Lower leg skin (tissue), 4 donors: ENCODE measurements at regions not wholly inside any gene's neighbourhood (a gene's known extent, or its start where the extent isn't known, plus 50 kb on each side); places are given as distances from the start of the nearest gene placed in this dataset.

Experiments used
- DNase-seq, 2 donors: peaks; one replicate each; pipeline ENCODE4 v3.0.0-alpha.2; 2019; ENCODE audit warnings: low spot score in 2 of 2
- H3K4me3 ChIP-seq: fragments of 200-600 bp; sonication (generic); 2 replicates; pipeline ENCODE4 v1.5.1; 2017; ENCODE audit warnings: mild to moderate bottlenecking, low read depth; ENCODE audit not compliant: poor library complexity, severe bottlenecking
- POLR2A ChIP-seq, 2 donors: fragments of 450-650 bp; IDR thresholded peaks; one replicate each; pipeline ENCODE4 v1.6.1; 2016 to 2017; ENCODE audit warnings: antibody characterized with exemption in 2 of 2, mild to moderate bottlenecking in 1 of 2, moderate library complexity in 1 of 2
- WGBS, 2 donors: methylation state at CpG; one replicate each; pipeline ENCODE4 v1.1.5; 2018; 5-methylcytosine and 5-hydroxymethylcytosine counted together
- intact Hi-C: fragments of 100-400 bp; cut with DNase I; formaldehyde crosslinking; loops from one replicate; pipeline ENCODE4 v1.15.0; 2023; ENCODE audit warnings: low total_unique reads
- TF ChIP-seq, protein P1 (sequence below), 3 donors: fragments of 450-650 bp; IDR thresholded peaks; one replicate each; pipeline ENCODE4 v1.5.1; 2016; ENCODE audit warnings: antibody characterized with exemption in 3 of 3, mild to moderate bottlenecking in 3 of 3, moderate library complexity in 2 of 3

DNA sequence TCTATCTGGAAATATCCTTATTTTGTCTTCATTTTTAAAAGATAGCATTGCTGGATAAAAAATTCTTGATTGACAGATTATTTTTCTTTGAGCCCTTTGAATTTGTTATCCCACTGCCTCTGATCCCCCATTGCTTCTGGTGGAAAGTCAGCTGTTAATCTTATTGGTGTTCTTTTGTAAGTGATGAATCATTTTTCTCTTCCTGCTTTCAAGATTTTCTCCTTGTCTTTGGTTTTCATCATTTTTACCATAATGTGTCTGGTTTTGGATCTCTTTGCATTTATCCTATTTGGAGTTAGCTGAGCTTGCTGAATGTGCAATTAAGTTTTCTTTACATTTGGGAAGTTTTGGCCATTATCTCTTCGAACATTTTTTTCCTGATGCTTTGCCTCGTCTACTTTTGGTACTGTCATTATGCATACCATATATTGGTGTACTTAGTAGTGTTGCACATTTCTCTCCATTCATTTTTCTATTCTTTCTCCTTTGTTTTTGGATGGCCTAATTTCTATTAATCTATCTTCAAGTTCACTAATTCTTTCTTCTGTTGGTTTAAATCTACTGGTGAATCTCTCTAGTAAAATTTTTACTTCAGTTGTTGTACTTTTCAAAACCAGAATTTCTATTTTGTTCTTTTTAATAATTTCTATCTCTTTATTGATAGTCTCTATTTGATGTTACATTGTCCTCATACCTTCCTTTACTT, 440.0 kb upstream of the PROK2 start:
- intact Hi-C loops, result no loop called here
- TF ChIP-seq POLR2A (IDR thresholded peaks at IDR 0.05), result no peak
- TF ChIP-seq, protein P1, sequence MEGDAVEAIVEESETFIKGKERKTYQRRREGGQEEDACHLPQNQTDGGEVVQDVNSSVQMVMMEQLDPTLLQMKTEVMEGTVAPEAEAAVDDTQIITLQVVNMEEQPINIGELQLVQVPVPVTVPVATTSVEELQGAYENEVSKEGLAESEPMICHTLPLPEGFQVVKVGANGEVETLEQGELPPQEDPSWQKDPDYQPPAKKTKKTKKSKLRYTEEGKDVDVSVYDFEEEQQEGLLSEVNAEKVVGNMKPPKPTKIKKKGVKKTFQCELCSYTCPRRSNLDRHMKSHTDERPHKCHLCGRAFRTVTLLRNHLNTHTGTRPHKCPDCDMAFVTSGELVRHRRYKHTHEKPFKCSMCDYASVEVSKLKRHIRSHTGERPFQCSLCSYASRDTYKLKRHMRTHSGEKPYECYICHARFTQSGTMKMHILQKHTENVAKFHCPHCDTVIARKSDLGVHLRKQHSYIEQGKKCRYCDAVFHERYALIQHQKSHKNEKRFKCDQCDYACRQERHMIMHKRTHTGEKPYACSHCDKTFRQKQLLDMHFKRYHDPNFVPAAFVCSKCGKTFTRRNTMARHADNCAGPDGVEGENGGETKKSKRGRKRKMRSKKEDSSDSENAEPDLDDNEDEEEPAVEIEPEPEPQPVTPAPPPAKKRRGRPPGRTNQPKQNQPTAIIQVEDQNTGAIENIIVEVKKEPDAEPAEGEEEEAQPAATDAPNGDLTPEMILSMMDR (IDR thresholded peaks at IDR 0.05), result no peak
- H3K4me3 ChIP-seq, result no peak overlapping the region
- WGBS, 2 donors, result 96 to 100% methylated on average over 2 of the region's 2 CpGs
- no peak for DNase-seq

DNA sequence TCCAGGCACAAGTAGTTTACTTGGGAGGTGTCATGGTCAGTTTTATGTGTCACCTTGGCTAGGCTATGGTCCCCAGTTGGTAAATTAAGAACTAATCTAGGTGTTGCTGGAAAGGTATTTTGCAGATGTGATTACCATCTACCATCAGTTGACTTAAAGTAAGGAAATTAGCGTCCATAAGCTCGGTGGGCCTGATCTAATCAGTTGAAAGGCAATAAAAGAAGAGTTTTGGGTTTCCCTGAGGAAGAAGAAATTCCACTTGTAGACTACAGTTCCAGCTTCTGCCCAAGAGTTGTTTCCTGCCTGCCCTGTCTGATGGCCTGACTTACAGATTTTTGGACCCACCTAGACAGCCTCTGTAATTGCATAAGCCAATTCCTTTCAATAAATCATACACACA, 438.7 kb upstream of the PROK2 start:
- intact Hi-C loops, result no loop called here
- no peak for DNase-seq
- TF ChIP-seq POLR2A (IDR thresholded peaks at IDR 0.05), result no peak
- TF ChIP-seq, protein P1 (IDR thresholded peaks at IDR 0.05), result no peak
- no peak overlapping the region for H3K4me3 ChIP-seq
- 75 to 95% methylated on average over 2 of the region's 2 CpGs for WGBS, 2 donors

DNA sequence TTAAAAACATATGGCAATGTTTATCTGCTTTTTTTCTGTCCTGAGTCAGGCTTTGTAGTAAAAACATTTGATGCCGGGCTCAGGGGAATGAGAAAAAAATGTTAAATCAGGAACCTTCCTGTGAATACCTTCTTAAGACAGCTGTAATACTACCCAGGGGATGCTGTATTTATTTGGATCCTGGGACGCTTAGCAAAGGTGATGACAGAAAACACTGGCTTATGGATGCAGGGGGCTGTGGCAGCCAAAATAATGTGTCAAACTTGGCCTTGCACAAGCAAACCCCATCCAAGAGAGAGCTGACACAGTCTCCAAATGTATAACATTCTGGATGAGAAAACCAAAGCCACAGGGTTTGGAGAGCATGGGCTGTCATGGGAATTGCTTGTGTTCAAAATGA, 438.2 kb upstream of the PROK2 start:
- TF ChIP-seq POLR2A (IDR thresholded peaks at IDR 0.05), result no peak
- TF ChIP-seq, protein P1 (IDR thresholded peaks at IDR 0.05), result no peak
- H3K4me3 ChIP-seq, result no peak overlapping the region
- 62 to 78% methylated on average over 2 of the region's 2 CpGs for WGBS, 2 donors
- no peak for DNase-seq
- intact Hi-C loops, result no loop called here

DNA sequence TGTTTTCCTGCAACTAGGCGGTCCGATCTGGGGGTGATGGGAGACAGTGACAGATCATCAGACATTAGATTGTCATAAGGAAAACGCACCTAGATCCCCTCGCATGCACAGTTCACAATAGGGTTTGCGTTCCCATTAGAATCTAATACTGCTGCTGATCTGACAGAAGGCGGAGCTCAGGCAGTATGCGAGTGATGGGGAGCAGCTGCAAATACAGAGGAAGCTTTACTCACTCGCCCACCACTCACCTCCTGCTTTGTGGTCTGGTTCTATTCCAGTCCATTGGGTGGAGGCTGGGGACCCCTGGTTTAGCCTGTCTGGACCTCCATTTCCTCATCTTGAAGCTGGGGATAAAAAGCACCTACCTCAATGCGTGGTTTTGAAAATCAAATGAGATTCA, 437.5 kb upstream of the PROK2 start:
- intact Hi-C loops, result no loop called here
- 87 to 95% methylated on average over 9 of the region's 9 CpGs for WGBS, 2 donors
- H3K4me3 ChIP-seq, result no peak overlapping the region
- TF ChIP-seq POLR2A (IDR thresholded peaks at IDR 0.05), result no peak
- TF ChIP-seq, protein P1 (IDR thresholded peaks at IDR 0.05), result no peak
- DNase-seq, result no peak

DNA sequence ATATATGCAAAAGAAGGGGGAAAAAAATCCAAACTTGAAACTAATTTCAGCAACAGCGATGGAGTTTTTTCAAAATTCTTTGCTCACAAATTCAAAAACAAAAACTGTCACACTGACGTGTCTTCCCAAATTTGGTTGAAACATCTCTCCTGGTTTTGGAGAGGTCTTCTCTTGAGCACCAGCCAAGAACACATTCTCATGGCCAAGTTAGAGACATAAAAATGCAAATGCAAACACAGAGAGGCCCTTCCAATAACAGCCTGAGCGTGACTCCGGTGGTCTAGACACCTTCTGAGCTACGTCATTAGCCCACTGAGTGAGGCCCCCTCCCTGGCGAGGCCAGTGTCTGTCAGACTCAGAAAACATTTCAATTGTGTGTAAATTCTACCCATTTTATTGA, 436.0 kb upstream of the PROK2 start:
- 80 to 90% methylated on average over 6 of the region's 6 CpGs for WGBS, 2 donors
- no peak for DNase-seq
- no peak for TF ChIP-seq POLR2A (IDR thresholded peaks at IDR 0.05)
- TF ChIP-seq, protein P1 (IDR thresholded peaks at IDR 0.05), result no peak
- intact Hi-C loops, result no loop called here
- H3K4me3 ChIP-seq, result no peak overlapping the region

DNA sequence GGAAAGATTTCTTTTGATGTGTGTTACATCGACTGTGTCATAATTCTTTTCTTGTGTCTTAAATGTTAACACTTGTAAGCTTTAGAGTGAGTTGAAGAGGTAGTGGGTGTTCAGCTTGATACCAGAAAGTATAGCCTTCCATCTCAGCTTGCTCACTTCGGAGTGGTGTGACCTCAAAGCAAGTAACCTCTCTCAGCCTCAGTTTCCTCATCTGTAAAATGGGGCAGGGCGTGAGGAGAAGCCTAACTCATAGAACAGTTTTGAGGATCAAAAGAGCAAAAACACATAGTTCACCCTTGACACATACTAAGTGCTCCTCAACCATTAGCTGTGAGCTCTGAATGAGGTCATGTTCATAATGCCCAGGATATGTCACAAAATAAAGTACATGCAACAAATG, 434.8 kb upstream of the PROK2 start:
- no peak for TF ChIP-seq POLR2A (IDR thresholded peaks at IDR 0.05)
- WGBS, 2 donors, result 87 to 94% methylated on average over 3 of the region's 3 CpGs
- DNase-seq, result no peak
- H3K4me3 ChIP-seq, result no peak overlapping the region
- intact Hi-C loops, result no loop called here
